NB4 (cell line): ENCODE measurements at regions not wholly inside any gene's neighbourhood (a gene's known extent, or its start where the extent isn't known, plus 50 kb on each side); places are given as distances from the start of the nearest gene placed in this dataset.

ENCODE experiments used
- DNase-seq: peaks from one replicate; pipeline ENCODE4 v3.0.0; 2010; ENCODE audit warnings: low read depth
- H3K4me3 ChIP-seq: one replicate; pipeline ENCODE4 v1.5.1; 2011; ENCODE audit warnings: mild to moderate bottlenecking, low read depth, low read length, moderate library complexity
- CTCF ChIP-seq: IDR thresholded peaks from one replicate; pipeline ENCODE4 v1.5.1; 2012; ENCODE audit warnings: low read depth, low read length
- MAX ChIP-seq: IDR thresholded peaks from 2 replicates; pipeline ENCODE4 v1.6.1; 2011; ENCODE audit warnings: low read depth, low read length
- MYC ChIP-seq: IDR thresholded peaks from 2 replicates; pipeline ENCODE4 v1.6.1; 2011; ENCODE audit warnings: low read depth, low read length
- POLR2A ChIP-seq: IDR thresholded peaks from 2 replicates; pipeline ENCODE4 v1.6.1; 2011; ENCODE audit warnings: mild to moderate bottlenecking; ENCODE audit not compliant: insufficient read length; ENCODE audit errors: extremely low read depth

GRCh38 chr4:159900562-159900961 is 797.7 kb downstream of the RAPGEF2 start:
- no peak overlapping the region for H3K4me3 ChIP-seq
- DNase-seq: no peak
- TF ChIP-seq POLR2A (no peak), MYC (no peak), CTCF (no peak)

- TF ChIP-seq CTCF (no peak), POLR2A (no peak), MAX (no peak), MYC (no peak)
- no peak overlapping the region for H3K4me3 ChIP-seq
- no peak for DNase-seq
Observed at GRCh38 chr4:159902648-159903047, 799.8 kb downstream of the RAPGEF2 start.

- no peak for TF ChIP-seq MAX
- TF ChIP-seq MYC: no peak
- no peak for TF ChIP-seq CTCF
- no peak for TF ChIP-seq POLR2A
- H3K4me3 ChIP-seq: no peak overlapping the region
- DNase-seq: no peak
Observed at GRCh38 chr4:159904906-159905305, 802.0 kb downstream of the RAPGEF2 start.

GRCh38 chr4:159906051-159906450 is 803.2 kb downstream of the RAPGEF2 start:
- TF ChIP-seq MYC (no peak), POLR2A (no peak), CTCF (no peak), MAX (no peak)
- DNase-seq: no peak
- no peak overlapping the region for H3K4me3 ChIP-seq

GRCh38 chr4:159906517-159906916 is 803.6 kb downstream of the RAPGEF2 start:
- no peak for DNase-seq
- TF ChIP-seq CTCF: no peak
- TF ChIP-seq MAX: no peak
- no peak for TF ChIP-seq POLR2A
- no peak for TF ChIP-seq MYC
- no peak overlapping the region for H3K4me3 ChIP-seq

GRCh38 chr4:159910721-159911120 is 807.8 kb downstream of the RAPGEF2 start:
- H3K4me3 ChIP-seq: no peak overlapping the region
- TF ChIP-seq MAX (no peak), CTCF (no peak), POLR2A (no peak), MYC (no peak)
- DNase-seq: no peak
